ENCODE measurements at regions not wholly inside any gene's neighbourhood (a gene's known extent, or its start where the extent isn't known, plus 50 kb on each side); places are given as distances from the start of the nearest gene placed in this dataset.

DNA sequence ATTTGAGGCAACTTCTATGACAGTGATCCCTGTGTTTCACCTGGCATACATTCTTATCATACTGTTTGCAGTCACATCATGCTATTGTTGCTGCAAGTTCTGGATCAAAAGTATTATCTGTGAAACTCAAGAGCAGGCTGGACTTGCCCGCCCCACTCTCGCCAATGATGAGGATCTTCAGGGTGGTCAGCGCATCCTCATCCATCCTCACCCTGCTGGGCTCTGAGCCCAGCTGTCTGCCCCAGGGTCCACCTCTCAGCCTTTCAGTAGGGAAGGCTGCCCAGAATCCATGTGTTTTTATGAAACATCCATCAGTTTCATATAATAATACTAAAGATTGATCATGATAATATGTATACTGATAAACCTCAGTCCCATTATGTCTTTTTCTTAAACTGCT is 55.4 kb upstream of the KIF5B start:
- no peaks in the 10 kb centered on the region for H3K36me3 Mint-ChIP-seq (ENCODE audit: insufficient read depth, unreplicated experiment)
- no peak overlapping the region for H3K4me3 Mint-ChIP-seq (ENCODE audit: unreplicated experiment)
- peaks cover 7% of the 10 kb centered on the region for H3K4me1 Mint-ChIP-seq (ENCODE audit: insufficient read depth, unreplicated experiment)
- ChIA-PET POLR2A (interaction anchor here (1.0 kb wide), 1 partner anchor 55 kb away, joined by 4 read pairs; the partner anchor contains the start of gene KIF5B), CTCF (no interaction called here)
- DNase-seq (ENCODE audit: unreplicated experiment), result no peak
- peaks cover 16% of the 10 kb centered on the region for H3K27me3 Mint-ChIP-seq (ENCODE audit: insufficient read depth, unreplicated experiment)
- TF ChIP-seq CTCF (IDR thresholded peaks at IDR 0.05; ENCODE audit: unreplicated experiment), result no peak
- intact Hi-C loops (cut with micrococcal nuclease), result no loop called here
- no TSS peak for BruUV-seq (replicated peaks)
- no peak overlapping the region for H3K27ac Mint-ChIP-seq (ENCODE audit: low read depth, unreplicated experiment)
- H3K9me3 Mint-ChIP-seq (ENCODE audit: unreplicated experiment), result no peaks in the 10 kb centered on the region

DNA sequence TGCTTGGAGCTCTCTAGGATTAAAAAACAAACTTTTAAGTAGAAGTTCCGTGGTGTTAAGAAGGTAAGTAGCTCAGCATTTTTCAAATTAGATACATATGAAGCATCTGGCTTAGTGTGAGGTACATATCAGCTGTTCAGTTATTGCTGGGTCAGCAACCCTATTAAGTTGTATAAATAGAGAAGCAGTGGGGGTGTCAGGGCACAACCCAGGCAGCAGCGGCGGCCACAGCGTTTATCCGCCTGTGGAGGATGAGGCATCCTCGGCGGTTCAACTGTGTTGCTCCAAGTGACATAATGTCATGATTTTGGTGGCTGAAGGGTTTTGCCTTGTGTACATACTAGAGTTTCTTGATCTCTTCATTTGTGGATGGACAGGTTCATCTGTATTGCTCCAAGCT is 54.6 kb upstream of the KIF5B start:
- no peak overlapping the region for H3K27ac Mint-ChIP-seq (ENCODE audit: low read depth, unreplicated experiment)
- H3K4me3 Mint-ChIP-seq (ENCODE audit: unreplicated experiment), result no peak overlapping the region
- H3K9me3 Mint-ChIP-seq (ENCODE audit: unreplicated experiment), result no peaks in the 10 kb centered on the region
- no TSS peak for BruUV-seq (replicated peaks)
- no peaks in the 10 kb centered on the region for H3K36me3 Mint-ChIP-seq (ENCODE audit: insufficient read depth, unreplicated experiment)
- intact Hi-C loops (cut with micrococcal nuclease), result no loop called here
- no peak for DNase-seq (ENCODE audit: unreplicated experiment)
- ChIA-PET CTCF (interaction anchor here (0.6 kb wide), 2 partner anchors 34 to 1720 kb away, joined by 3 to 4 read pairs; no protein-coding TSS in a partner anchor), POLR2A (interaction anchor here (1.1 kb wide), 1 partner anchor 39 kb away, joined by 3 read pairs; no protein-coding TSS in a partner anchor)
- peaks cover 7% of the 10 kb centered on the region for H3K4me1 Mint-ChIP-seq (ENCODE audit: insufficient read depth, unreplicated experiment)
- TF ChIP-seq CTCF (IDR thresholded peaks at IDR 0.05; ENCODE audit: unreplicated experiment), result no peak
- H3K27me3 Mint-ChIP-seq (ENCODE audit: insufficient read depth, unreplicated experiment), result peaks cover 11% of the 10 kb centered on the region

GRCh38 chr10:32109603-32110002 is 53.4 kb upstream of the KIF5B start:
- ChIA-PET CTCF (no interaction called here), POLR2A (no interaction called here)
- no peak for DNase-seq (ENCODE audit: unreplicated experiment)

More at GRCh38 chr10:32109603-32110002, 53.4 kb upstream of the KIF5B start:
- no peak for TF ChIP-seq CTCF (IDR thresholded peaks at IDR 0.05; ENCODE audit: unreplicated experiment)
- no TSS peak for BruUV-seq (replicated peaks)
- H3K36me3 Mint-ChIP-seq (ENCODE audit: insufficient read depth, unreplicated experiment), result no peaks in the 10 kb centered on the region
- H3K4me3 Mint-ChIP-seq (ENCODE audit: unreplicated experiment), result no peak overlapping the region
- H3K27ac Mint-ChIP-seq (ENCODE audit: low read depth, unreplicated experiment), result no peak overlapping the region
- H3K4me1 Mint-ChIP-seq (ENCODE audit: insufficient read depth, unreplicated experiment), result peaks cover 7% of the 10 kb centered on the region
- intact Hi-C loops (cut with micrococcal nuclease), result no loop called here
- H3K9me3 Mint-ChIP-seq (ENCODE audit: unreplicated experiment), result no peaks in the 10 kb centered on the region
- no peaks in the 10 kb centered on the region for H3K27me3 Mint-ChIP-seq (ENCODE audit: insufficient read depth, unreplicated experiment)

Measured in MCF 10A (cell line).